CD4-positive, alpha-beta T cell treated with Interleukin-1 beta for 1 hour (primary cell): ENCODE measurements at regions not wholly inside any gene's neighbourhood (a gene's known extent, or its start where the extent isn't known, plus 50 kb on each side); places are given as distances from the start of the nearest gene placed in this dataset.

ENCODE experiments used
- DNase-seq, 2 donors: peaks; one replicate each; pipeline ENCODE4 v3.0.0-alpha.2; 2020 to 2022

GRCh38 chr20:10724449-10725173 lies 50.8 kb upstream of the JAG1 start:
- no peak for DNase-seq

GRCh38 chr20:10728873-10729670 lies 55.3 kb upstream of the JAG1 start:
- DNase-seq, result no peak

- no peak for DNase-seq
These were observed 56.0 kb upstream of the JAG1 start for GRCh38 chr20:10729785-10730184.

- DNase-seq, result no peak
These were observed 56.9 kb upstream of the JAG1 start for GRCh38 chr20:10730629-10731183.

DNA sequence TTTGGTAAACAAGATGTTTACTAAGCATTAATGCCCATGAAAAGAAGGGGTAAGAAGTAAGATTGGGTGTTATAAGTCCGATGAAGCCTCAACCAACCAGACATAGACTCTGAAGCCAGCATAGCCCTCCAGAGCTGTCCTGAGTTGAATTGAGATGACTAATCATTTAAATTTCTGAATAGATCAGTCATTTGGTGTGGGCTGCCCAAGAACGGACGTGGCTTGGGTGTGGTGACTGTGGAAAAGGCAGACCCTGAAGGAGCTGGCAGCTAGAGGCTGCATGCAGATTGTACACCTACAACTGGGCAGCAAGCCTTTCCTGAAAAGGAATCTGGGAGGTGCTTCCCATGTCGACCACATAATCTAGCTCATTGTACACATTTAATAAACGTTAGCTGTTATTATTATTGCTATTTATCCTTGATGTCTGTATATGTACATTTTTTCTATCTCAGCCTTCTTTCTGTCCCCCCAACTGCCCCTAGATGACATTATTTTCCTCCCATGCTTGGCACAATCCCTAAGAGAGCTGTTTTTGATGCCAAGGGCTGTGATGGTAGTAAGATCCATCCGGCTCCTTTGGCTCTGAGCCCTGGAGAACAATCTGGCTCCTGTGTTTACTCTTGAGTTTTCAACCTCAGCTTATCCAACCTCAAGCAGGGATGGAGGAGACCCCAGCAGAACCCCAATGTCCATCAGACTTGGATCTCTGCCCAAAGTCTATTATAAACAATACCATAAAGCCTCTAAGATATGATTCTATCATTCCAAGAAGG lies 57.6 kb upstream of the JAG1 start:
- no peak for DNase-seq

GRCh38 chr20:10733122-10733521 lies 59.3 kb upstream of the JAG1 start:
- DNase-seq, result no peak

- DNase-seq, result no peak
These were observed 61.6 kb upstream of the JAG1 start for GRCh38 chr20:10735195-10735949.

DNA sequence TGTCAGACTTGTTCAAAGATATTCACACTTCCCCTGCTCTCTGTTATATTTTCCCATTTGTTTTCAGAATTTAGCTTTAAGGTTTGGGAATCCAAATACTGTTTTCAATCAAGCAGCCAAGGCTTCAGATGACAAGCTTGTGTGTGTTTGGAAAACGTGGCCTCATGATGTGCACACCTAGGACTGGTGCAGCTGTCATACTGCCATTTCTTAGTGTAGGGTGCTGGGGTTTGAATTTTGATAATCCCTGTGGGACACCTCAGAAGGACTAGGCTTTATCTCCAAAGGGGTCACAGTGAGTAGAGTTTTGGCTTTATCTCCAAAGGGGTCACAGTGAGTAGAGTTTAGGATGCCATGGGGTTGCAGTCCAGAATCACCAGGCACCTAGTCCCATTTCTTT lies 65.3 kb upstream of the JAG1 start:
- DNase-seq, result no peak

- DNase-seq, result no peak
These were observed 65.8 kb upstream of the JAG1 start for GRCh38 chr20:10739566-10739965.

DNA sequence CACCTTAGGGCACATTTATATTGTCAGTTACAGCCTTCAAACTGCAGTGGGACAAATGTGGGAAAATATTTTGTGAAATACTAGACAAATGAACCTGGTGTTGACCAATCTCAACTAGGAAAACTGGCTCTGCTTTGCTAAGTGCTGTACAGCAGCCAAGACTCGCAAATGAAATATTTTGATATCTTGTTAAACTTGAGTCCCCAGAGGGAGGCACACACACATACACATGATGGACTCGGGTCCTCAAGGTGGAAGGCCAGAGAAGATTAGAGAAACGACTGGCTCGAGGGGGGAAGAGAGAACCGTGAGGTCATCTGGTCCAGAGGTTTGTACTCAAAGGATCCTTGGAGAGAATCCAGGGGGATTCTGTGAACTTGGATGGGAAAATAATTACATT lies 67.3 kb upstream of the JAG1 start:
- DNase-seq, result no peak

- no peak for DNase-seq
These were observed 72.0 kb upstream of the JAG1 start for GRCh38 chr20:10745790-10746189.

- no peak for DNase-seq
These were observed 73.2 kb upstream of the JAG1 start for GRCh38 chr20:10747019-10747418.

GRCh38 chr20:10749084-10749483 lies 75.3 kb upstream of the JAG1 start:
- no peak for DNase-seq

DNA sequence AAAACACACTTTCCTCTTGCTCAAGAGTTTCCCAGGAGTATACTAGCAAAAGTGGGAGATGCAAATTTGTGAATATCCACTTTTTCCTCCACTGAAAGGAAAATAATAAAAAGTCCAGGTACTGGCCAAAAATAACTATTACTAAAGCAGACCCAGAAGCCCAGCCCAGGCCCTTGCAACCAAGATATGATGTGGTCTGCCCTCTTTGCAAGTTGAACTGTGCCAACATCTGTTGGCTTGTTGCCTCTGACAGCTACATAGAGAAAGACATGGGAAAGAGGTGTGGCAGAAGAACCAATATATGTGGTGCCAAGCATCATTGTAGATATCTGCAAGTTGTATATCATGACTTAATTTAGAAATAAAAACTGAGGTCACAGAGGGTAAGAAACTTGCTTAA lies 78.4 kb upstream of the JAG1 start:
- no peak for DNase-seq

DNA sequence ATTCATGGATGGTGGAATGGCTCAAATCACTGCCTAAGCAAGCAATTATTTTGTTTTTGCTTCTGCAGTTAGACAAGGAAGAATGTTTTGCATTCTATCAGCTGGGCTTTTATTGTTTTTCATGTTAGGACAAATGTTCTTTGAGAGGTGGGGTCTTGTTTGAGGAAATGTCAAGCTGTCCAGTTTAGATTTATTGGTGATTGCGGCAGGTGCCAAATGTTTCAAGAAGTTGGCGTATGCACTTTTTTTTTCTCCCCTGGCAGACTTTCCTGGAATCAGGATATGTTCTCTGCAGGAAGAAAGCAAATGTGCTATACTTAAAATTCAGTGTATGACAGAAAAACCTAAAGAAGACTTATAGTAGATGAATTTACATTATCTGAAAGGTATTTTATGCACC lies 81.0 kb upstream of the JAG1 start:
- no peak for DNase-seq

- DNase-seq, result no peak
These were observed 84.6 kb upstream of the JAG1 start for GRCh38 chr20:10758446-10758845.

- DNase-seq, result no peak
These were observed 87.4 kb upstream of the JAG1 start for GRCh38 chr20:10761232-10761631.

DNA sequence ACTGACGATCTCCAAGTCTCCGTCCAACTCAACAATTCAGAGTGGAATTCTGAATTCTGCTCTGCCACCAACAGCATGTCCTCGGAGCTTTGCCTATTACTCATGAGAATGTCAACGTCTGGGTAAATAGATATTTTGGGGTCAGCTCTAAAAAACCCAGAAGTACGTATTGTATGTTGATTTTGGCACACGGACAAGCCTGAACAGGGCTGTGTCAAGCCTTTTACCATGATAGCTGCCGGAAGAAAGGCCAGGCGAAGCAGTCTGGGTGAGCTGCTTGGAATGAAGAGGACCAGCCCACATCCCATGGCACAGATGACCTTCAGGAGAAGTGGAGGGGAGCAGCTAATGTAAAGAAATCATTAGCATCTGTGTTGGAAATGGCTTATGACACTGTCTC lies 88.0 kb upstream of the JAG1 start:
- DNase-seq, result no peak

GRCh38 chr20:10762216-10762615 lies 88.4 kb upstream of the JAG1 start:
- DNase-seq, result no peak

DNA sequence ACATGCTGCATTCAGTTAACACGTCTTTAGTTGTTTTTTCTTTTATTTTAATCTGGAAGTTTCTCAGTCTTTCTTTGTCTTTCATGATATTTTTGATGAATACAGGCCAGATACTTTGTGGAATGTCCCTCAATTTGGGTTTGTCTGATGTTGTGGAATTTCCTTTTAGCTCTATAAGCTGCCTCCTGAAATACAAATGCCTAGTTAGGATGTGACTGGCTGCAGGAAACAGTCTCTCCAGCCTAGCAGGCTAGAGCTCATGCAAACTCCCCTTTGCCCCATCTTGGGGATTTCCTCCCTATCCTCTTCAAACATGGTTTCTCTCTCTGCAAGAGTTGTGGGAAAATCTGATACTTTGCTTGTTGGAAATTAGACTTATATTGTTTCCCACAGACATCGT lies 89.3 kb upstream of the JAG1 start:
- no peak for DNase-seq

- DNase-seq, result no peak
These were observed 95.9 kb upstream of the JAG1 start for GRCh38 chr20:10769700-10770099.

DNA sequence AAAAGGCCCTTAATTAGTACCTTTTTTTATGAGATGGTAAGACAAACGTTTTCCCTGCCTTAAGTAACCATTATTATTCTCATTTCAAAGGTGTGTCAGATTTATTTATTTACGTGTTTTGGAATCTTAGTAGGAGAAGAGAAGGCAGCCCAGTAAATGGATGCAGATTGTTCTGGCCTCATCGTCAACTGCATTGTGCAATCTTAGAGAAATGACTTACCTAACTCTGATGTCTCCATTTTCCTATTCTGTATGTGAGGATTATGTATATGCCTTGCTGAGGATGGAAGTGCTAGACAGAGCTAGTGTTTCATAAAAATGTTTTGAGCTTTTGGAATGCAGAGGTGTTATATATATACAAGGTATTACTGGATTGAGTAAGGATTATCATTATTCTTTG lies 97.0 kb upstream of the JAG1 start:
- no peak for DNase-seq
